Transverse colon (tissue), 4 donors: ENCODE measurements at regions not wholly inside any gene's neighbourhood (a gene's known extent, or its start where the extent isn't known, plus 50 kb on each side); places are given as distances from the start of the nearest gene placed in this dataset.

Source experiments
- POLR2A ChIP-seq: fragments of 450-650 bp; IDR thresholded peaks from one replicate; pipeline ENCODE4 v1.6.1; 2016; ENCODE audit warnings: antibody characterized with exemption, mild to moderate bottlenecking, moderate library complexity
- POLR2AphosphoS5 ChIP-seq, 3 donors: sonication (generic); formaldehyde crosslinking; IDR thresholded peaks; one replicate each; pipeline ENCODE4 v1.6.1; 2016; ENCODE audit warnings: antibody characterized with exemption in 3 of 3
- TF ChIP-seq, protein P1 (sequence below), 5 experiments: fragments of 200-600 bp in 3 of 5; fragments of 450-650 bp in 2 of 5; sonication (generic) in 3 of 5; IDR thresholded peaks; 1 replicate in 2 of 5; 2 replicates in 3 of 5; pipeline ENCODE4 v1.5.1; 2016 to 2017; ENCODE audit warnings: antibody characterized with exemption in 5 of 5, inconsistent platforms in 3 of 5, mild to moderate bottlenecking in 2 of 5, moderate library complexity in 1 of 5

DNA sequence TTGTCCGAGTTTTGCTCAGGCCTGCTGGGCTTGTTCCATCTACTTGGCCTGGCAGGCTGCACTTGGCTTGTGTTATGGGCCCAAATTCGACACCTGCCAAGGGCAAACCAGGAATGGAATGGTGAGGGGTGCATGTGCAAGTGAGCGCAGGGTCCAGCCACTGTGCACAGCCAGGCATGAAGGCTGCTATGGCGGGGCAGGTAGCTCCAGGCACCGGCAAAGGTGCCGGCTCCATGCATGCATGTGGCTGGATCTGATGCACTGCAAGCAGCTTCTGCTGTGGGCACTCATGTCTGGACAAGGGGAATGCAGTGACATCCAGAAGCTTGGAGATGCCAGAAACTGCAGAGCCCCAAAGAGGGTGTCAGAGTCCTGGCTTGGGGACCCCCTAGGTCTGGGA lies 463.0 kb downstream of the EPHA3 start:
- TF ChIP-seq POLR2A (no peak), POLR2AphosphoS5 (IDR thresholded peaks at IDR 0.05) (no peak)
- TF ChIP-seq, protein P1, sequence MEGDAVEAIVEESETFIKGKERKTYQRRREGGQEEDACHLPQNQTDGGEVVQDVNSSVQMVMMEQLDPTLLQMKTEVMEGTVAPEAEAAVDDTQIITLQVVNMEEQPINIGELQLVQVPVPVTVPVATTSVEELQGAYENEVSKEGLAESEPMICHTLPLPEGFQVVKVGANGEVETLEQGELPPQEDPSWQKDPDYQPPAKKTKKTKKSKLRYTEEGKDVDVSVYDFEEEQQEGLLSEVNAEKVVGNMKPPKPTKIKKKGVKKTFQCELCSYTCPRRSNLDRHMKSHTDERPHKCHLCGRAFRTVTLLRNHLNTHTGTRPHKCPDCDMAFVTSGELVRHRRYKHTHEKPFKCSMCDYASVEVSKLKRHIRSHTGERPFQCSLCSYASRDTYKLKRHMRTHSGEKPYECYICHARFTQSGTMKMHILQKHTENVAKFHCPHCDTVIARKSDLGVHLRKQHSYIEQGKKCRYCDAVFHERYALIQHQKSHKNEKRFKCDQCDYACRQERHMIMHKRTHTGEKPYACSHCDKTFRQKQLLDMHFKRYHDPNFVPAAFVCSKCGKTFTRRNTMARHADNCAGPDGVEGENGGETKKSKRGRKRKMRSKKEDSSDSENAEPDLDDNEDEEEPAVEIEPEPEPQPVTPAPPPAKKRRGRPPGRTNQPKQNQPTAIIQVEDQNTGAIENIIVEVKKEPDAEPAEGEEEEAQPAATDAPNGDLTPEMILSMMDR (IDR thresholded peaks at IDR 0.05), result no peak
